Spleen (tissue), 7 donors: ENCODE measurements at regions not wholly inside any gene's neighbourhood (a gene's known extent, or its start where the extent isn't known, plus 50 kb on each side); places are given as distances from the start of the nearest gene placed in this dataset.

Source experiments
- POLR2A ChIP-seq, 3 donors: fragments of 450-650 bp; IDR thresholded peaks; one replicate each; pipeline ENCODE4 v1.5.1; 2017; ENCODE audit warnings: antibody characterized with exemption in 3 of 3, mild to moderate bottlenecking in 1 of 3
- POLR2AphosphoS5 ChIP-seq, 3 donors: sonication (generic); formaldehyde crosslinking; IDR thresholded peaks; one replicate each; pipeline ENCODE4 v1.5.1; 2017; ENCODE audit warnings: antibody characterized with exemption in 3 of 3
- TF ChIP-seq, protein P1 (sequence below), 11 experiments: fragments of 200-600 bp in 7 of 11; fragments of 450-650 bp in 4 of 11; sonication (generic) in 4 of 11; IDR thresholded peaks in 8 of 11; conservative IDR thresholded peaks in 3 of 11; 1 replicate in 7 of 11; 2 replicates in 4 of 11; pipeline versions ENCODE4 v1.4.0 to v1.8.0; 2016 to 2021; ENCODE audit warnings: antibody characterized with exemption in 11 of 11, inconsistent platforms in 4 of 11, mild to moderate bottlenecking in 1 of 11
- donor health status: DM: no; HTN: no; CAD: no; lungs with moderate emphysema.
- donor health status: DM: no; HTN: no; CAD: no.
- donor health status: DM: no; HTN: no; CAD: no.

DNA sequence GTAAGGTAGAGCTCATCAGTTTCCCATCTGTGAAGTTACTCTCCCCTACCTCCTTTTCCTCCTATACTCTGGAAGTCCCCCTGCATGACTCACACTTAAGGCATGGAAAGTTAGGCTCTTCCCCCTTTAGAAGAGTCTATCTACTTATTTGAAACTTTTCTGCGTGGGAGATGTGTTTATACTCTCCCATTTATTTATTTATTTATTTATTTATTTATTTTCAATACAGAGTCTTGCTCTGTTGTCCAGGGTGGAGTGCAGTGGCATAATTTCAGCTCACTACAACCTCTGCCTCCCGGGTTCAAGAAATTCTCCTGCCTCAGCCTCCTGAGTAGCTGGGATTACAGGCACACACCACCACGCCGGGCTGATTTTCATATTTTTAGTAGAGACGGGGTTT lies 107.5 kb upstream of the JCAD start:
- TF ChIP-seq POLR2AphosphoS5 (IDR thresholded peaks at IDR 0.05) (no peak), POLR2A (IDR thresholded peaks at IDR 0.05) (no peak)
- TF ChIP-seq, protein P1, sequence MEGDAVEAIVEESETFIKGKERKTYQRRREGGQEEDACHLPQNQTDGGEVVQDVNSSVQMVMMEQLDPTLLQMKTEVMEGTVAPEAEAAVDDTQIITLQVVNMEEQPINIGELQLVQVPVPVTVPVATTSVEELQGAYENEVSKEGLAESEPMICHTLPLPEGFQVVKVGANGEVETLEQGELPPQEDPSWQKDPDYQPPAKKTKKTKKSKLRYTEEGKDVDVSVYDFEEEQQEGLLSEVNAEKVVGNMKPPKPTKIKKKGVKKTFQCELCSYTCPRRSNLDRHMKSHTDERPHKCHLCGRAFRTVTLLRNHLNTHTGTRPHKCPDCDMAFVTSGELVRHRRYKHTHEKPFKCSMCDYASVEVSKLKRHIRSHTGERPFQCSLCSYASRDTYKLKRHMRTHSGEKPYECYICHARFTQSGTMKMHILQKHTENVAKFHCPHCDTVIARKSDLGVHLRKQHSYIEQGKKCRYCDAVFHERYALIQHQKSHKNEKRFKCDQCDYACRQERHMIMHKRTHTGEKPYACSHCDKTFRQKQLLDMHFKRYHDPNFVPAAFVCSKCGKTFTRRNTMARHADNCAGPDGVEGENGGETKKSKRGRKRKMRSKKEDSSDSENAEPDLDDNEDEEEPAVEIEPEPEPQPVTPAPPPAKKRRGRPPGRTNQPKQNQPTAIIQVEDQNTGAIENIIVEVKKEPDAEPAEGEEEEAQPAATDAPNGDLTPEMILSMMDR (IDR thresholded peaks at IDR 0.05 in 8 of 11, conservative IDR thresholded peaks at IDR 0.05 in 3 of 11), result no peak
